ENCODE measurements at regions not wholly inside any gene's neighbourhood (a gene's known extent, or its start where the extent isn't known, plus 50 kb on each side); places are given as distances from the start of the nearest gene placed in this dataset.

GRCh38 chr12:23185346-23185745 lies 560.4 kb downstream of the ETNK1 start:
- DNase-seq (ENCODE audit: low spot score): no peak

GRCh38 chr12:23186950-23187349 lies 562.0 kb downstream of the ETNK1 start:
- DNase-seq (ENCODE audit: low spot score): no peak

- DNase-seq (ENCODE audit: low spot score): no peak
Measured at GRCh38 chr12:23193552-23193951, 568.6 kb downstream of the ETNK1 start.

DNA sequence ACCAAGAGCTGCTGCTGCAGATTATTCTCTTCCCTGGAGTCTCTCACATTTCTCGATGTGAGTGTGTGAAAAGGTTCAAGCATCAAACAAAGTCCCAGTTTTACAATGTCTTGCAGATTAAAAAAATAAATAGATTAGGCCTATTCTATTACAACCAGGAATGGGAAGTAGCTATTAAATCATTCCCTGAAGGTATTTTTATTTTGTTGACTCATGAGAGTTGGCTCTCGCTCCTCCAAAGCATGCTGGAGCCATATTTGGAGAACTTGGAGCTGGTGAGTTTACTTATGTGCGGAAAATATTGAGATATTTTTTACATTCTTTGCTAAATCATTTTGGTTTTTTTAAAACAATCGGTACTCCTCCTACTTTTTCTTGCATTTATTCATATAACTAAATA lies 572.3 kb downstream of the ETNK1 start:
- DNase-seq (ENCODE audit: low spot score): no peak

DNA sequence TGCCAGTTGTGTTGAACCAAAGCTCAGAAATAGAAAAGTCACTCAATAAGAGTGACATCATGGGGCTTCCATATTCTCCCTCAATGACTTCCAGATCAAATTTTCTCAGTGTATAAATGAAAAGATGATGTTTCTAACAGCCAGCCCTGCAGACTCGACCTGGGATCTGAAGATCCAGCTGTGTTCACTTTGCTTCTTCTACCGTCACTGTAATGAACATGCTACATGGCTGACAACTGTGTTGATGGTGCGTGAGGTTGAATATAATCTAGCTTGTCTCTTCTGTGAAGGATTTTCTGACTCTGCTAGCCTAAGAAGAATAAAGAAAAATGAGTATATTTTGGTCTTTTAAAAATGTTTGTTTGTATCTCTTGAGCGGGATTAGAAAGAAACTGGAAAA lies 577.8 kb downstream of the ETNK1 start:
- DNase-seq (ENCODE audit: low spot score): no peak

DNA sequence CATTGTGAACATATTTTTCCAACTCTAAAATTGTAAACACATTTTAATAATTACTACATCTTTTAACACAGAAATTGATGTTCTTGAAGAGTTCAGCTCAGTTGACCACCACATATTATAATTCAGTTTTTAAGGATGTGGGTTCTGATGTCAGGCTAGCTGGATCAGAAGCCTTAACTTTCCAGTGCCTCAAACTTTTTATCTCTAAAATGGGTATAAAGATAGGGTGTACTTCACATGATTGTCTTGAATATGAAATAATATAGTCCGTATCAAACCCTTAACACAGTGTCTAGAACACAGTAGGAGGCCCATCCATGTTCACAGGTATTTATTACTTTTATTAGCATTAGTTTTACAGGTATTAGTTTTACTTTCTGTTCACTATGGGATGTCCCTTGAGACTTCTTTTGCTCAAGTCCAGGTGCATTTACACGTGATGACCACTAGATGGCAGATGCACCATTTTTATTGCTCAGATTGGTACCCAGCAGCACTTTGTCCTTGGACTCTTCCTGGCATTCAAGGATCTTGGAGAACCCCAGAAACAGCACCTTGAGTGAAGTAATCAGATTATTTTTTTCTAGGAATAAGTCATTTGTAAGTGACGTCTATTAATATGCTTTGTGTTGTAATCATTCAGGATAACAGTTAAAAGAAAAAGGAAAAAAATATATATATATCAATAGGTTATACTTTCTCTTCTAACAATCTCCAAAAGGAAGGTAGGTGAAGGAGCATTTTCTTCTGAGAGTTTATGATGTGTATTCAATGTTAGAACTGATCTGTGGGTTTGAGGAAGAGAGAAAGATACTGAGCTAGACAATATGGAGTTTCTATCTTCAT lies 580.2 kb downstream of the ETNK1 start:
- no peak for DNase-seq (ENCODE audit: low spot score)

GRCh38 chr12:23209793-23210192 lies 584.8 kb downstream of the ETNK1 start:
- no peak for DNase-seq (ENCODE audit: low spot score)

GRCh38 chr12:23210573-23210972 lies 585.6 kb downstream of the ETNK1 start:
- no peak for DNase-seq (ENCODE audit: low spot score)

DNA sequence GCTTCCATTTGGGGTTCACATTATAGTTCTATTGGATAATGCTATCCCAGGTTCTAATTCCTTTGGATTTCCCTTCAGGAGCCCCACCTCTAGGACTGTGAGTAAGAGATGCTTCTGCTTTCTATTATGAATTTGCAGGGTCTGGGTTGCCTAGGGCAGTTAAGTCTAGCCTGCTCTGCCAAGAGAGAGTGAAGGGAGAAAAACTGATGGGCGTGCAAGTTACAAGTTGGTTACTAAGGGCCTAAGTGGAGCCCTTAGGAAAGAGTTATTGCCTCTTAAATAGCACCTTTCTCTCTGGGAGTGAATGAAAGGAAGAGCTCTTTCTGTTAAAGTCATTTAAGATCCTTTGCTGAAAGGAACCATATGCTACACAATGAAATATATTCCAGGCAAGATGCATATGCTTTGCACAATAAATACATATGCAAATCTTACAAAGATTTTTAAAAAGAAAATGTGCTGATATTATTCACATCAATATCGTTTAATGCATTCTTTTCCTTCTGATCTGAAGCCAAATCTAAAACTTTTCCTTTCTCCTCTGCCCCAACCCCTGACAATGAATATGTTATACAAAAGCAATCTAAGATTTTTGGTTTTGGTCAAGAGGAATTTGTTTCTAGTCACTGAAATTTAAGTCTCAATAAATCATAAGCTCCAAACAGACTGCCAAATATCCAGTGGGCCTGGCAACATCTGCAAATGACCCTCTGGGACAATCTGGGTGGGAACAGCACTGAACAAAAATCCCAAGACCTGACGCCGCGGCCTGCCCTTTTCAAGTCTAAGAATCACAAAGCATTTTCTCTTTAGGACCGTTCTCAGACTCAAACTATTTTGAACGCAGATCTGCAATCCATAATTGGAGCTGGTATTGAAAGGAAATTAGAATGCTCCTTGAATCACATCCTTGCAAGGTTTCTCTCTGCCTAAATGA lies 586.7 kb downstream of the ETNK1 start:
- DNase-seq (ENCODE audit: low spot score): no peak

GRCh38 chr12:23217158-23217557 lies 592.2 kb downstream of the ETNK1 start:
- no peak for DNase-seq (ENCODE audit: low spot score)

- DNase-seq (ENCODE audit: low spot score): no peak
Measured at GRCh38 chr12:23217667-23218066, 592.7 kb downstream of the ETNK1 start.

DNA sequence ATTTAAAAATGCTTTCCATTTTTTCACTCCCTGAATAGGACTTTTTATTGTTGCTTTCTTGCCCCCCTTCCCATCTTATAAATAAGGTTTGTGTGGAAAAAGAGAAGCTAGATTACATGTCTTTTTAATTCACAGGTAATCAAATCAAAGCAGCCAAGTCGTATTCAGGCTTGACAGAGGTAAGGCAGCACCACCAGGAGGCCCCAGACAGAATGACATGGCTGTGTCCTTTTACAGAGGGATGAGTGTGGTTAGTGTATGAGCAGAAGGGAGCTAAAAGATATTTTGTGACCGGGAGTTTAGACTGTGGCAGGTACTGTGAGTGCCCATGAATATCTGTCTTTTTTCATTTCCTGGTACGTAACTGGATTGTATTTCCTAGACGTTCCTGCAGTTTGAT lies 596.1 kb downstream of the ETNK1 start:
- no peak for DNase-seq (ENCODE audit: low spot score)

DNA sequence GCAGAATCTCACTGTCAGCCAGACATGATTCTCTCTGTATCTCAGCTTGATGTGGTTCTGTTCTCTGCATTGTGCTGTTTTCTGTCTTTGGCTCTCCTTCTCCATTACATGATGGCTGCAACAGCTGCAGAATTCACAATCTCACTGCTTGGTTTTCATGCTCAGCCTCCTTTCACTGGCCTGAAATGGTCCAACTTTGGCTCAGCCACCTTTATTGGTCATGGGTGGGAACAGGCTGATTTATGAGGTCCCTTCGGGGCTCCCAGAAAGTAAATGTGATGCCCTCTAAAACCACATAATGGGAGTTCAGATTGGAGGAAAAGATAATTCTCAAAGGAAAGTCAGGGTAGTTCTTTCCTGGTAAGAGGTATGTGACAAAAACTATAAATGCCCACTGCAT lies 597.0 kb downstream of the ETNK1 start:
- DNase-seq (ENCODE audit: low spot score): no peak

GRCh38 chr12:23222801-23223200 lies 597.8 kb downstream of the ETNK1 start:
- no peak for DNase-seq (ENCODE audit: low spot score)

GRCh38 chr12:23228101-23228500 lies 603.1 kb downstream of the ETNK1 start:
- no peak for DNase-seq (ENCODE audit: low spot score)

- no peak for DNase-seq (ENCODE audit: low spot score)
Measured at GRCh38 chr12:23230899-23231298, 605.9 kb downstream of the ETNK1 start.

- no peak for DNase-seq (ENCODE audit: low spot score)
Measured at GRCh38 chr12:23236066-23236780, 611.3 kb downstream of the ETNK1 start.

DNA sequence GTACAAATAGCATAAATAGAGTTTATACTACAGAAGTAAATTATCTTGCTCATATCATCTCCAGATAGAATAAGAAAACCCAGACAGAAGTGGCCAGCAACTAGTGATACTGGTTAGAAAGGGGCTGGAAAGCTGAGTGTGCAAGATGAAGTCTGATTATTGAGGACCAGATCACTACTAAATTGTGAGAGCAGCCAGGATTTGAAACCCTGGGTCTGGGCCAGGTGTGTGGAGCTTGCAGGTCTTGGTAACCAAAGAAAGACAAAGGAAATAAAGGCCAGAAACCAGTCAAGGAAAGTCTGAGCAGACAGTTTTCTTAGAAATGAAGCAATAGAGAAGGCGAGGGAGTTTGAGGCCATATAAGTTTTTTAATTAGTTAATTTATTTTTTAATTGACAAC lies 611.8 kb downstream of the ETNK1 start:
- DNase-seq (ENCODE audit: low spot score): no peak

GRCh38 chr12:23238190-23238589 lies 613.2 kb downstream of the ETNK1 start:
- no peak for DNase-seq (ENCODE audit: low spot score)

DNA sequence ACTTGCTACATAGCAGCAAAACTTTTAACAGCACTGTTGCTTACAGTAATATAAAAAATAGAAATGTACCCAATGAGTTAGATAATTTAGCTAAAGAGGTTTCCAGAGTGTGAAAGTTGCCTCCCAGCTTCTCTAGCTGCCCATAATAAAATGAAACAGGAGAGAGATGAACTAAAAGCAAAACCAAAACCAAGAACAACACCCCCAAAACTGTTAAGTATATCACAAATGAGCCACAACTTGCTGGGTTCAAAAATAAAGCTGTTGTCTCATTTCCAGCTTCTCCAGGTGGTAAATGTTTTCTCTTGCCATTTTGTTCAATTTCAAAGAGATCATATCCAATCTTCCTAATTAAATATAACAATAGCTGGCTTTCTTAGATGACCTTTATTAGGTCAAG lies 614.0 kb downstream of the ETNK1 start:
- DNase-seq (ENCODE audit: low spot score): no peak

DNA sequence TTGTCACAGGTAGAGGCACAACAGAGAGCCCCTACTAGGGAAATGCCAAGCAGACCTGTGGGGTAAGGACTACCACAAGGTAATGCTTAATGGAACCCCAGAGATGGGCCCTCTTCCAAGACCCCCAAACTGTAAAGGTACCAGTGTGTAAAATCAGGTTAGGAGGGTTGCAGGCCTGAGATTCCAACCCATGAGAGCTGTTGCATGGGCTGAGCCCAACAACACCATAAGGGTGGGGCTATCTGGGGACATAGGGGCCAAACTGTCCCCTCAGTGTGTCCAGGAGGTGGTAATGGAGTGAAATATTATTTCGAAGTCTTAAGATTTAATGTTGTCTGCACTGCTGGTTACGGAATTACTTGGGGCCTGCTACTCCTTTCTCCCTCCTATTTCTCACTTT lies 620.2 kb downstream of the ETNK1 start:
- no peak for DNase-seq (ENCODE audit: low spot score)

DNA sequence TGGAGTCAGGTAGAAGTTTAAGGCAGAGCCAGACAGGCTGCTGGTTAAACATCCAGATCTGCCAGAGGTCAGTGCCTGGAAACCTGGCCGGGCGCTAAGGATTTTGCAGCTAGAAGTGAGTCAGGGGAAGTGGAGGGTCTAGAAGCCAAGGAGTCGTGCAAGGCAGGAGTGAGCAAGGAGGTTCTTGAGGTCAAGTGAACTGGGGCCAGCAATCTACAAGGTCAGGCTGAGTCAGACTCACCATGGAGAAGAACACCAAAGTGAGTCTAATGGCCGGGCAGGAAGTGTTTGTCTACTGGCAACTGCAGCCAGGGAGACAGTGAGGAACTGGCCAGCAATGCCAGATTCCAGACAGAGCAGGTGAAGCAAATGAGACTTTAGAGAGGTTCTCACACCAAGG lies 628.2 kb downstream of the ETNK1 start:
- no peak for DNase-seq (ENCODE audit: low spot score)

All from HuH-7.5 (cell line).